GM19468 (cell line): ENCODE measurements at regions not wholly inside any gene's neighbourhood (a gene's known extent, or its start where the extent isn't known, plus 50 kb on each side); places are given as distances from the start of the nearest gene placed in this dataset.
"Not testable (repeated sequence)": the region's sequence is repeated elsewhere in the genome, so short reads cannot be mapped to it uniquely, and the experiment has no call there.

Source experiments
- ATAC-seq: cut with Tn5 transposase; IDR thresholded peaks from one replicate; pipeline ENCODE4 v1.9.1; 2021; ENCODE audit warnings: mild to moderate bottlenecking, moderate library complexity, moderate number of reproducible peaks; ENCODE audit not compliant: unreplicated experiment; ENCODE audit errors: extremely low read depth

DNA sequence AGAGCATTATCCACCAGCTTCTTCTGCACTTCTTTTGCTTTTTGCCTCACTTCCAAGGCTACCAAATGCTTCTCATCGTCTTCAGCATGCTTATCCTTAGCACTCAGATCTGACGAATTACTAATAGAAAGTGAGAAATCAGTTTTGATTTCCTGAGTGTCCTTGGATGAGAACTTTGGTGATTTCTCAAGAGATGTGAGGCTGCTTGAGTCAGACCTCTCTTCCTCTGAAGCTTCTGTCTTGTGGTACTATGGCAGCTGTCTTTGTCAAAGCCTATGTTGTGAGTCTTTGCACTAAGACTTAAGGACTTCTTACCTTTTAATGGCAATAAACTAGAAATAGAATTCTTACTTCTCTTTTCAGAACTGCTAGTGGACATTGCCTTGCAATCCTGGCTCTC is 169.9 kb downstream of the CPE start:
- no peak for ATAC-seq

GRCh38 chr4:165553221-165553810 is 174.5 kb downstream of the CPE start:
- ATAC-seq = no peak

DNA sequence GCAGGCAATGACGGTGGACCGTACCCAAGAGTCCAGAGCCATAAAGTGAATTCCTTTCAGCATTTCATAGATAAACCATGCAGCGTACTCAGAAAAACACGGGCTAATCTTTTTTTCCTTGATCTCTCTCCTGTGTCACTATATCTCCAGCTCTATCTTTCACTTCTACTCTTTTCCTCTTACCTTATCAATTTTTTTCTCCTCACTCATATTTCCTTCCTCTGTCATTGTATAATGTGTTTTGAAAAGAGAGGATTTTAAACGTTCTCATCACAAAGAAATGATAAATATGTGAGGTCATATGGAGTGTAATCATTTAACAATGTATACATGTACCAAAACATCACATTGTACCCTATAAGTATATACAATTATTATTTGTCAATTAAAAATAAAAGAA is 176.5 kb downstream of the CPE start:
- ATAC-seq = no peak

DNA sequence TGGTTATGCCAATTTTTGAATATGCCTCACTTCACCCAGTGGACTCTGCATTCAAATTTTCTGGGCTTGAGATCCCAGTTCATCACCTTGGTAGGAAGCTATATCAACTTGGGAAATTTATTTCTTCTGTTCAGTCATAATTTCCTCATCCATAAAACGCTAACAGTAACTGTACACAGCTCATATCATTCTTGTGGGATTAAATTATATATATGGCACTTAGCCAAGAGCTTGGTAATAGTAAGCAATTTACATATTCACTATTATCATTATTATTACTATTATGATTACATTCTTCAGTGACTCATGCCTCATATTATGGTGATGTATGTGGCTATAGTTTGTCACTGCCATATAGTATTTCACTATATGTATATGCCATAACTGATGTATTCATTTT is 177.6 kb downstream of the CPE start:
- ATAC-seq = no peak

DNA sequence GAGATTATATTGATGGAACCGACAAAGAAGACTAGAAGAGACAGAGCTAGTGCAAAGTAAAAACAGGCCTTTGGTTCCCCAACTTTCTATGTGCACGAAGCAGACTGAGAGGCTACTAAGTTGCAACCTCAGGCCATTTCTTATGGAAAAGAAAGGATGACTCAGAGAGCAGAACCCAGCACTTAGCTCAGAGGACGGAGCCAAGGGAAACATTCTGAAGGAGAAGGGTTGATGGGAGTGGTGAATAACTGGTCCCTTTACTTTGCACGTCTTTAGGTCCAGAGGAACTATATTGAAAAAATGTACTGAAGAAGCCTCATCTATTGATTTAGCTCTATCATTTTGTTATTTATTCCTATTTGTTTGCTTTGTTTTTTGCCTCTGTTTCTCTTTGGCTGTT is 182.1 kb downstream of the CPE start:
- no peak for ATAC-seq

GRCh38 chr4:165563851-165564250 is 185.0 kb downstream of the CPE start:
- ATAC-seq = no peak

DNA sequence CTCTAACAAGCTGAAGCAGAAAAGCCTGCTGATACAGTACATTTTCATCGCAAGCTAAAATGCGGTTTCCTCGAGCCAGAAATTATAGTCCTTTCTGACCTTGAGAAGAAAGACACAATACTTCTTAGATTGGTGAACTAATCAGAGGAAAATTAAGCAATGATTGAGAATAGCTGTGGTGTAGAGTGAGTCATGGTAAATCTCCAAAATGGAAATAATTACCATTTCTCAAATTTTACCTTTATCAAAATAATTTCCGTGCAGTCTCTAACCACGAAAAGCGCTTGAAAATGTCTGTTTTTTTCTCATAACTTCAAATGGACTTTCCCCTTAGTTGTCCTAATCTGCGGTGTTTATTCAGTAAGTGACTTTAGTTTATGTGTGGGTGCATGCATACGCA is 190.2 kb downstream of the CPE start:
- no peak for ATAC-seq

- ATAC-seq = not testable (repeated sequence)
These were observed 192.7 kb downstream of the CPE start for GRCh38 chr4:165571476-165571875.

- no peak for ATAC-seq
These were observed 201.6 kb downstream of the CPE start for GRCh38 chr4:165580351-165580905.

DNA sequence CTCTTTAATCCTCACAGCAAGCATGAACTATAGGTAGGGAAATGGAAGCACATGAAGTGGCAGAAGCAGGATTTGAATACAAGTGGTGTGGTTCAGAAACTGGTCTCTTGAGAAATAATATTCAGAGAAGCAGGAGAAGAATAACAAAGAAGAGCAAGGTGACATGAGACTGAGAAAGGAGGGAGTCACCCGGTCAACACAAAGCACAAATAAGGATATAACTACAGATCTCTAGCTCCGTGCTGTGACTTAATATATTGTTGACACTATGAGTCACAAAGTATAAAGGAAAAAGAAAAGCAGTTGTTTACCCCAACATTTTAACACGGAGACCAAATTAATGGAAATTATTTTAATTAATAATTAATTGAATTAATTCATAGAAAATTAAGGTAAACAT is 204.5 kb downstream of the CPE start:
- no peak for ATAC-seq

GRCh38 chr4:165584916-165585315 is 206.1 kb downstream of the CPE start:
- ATAC-seq = no peak

GRCh38 chr4:165588534-165589315 is 209.9 kb downstream of the CPE start:
- no peak for ATAC-seq

- no peak for ATAC-seq
These were observed 213.6 kb downstream of the CPE start for GRCh38 chr4:165592386-165592785.

DNA sequence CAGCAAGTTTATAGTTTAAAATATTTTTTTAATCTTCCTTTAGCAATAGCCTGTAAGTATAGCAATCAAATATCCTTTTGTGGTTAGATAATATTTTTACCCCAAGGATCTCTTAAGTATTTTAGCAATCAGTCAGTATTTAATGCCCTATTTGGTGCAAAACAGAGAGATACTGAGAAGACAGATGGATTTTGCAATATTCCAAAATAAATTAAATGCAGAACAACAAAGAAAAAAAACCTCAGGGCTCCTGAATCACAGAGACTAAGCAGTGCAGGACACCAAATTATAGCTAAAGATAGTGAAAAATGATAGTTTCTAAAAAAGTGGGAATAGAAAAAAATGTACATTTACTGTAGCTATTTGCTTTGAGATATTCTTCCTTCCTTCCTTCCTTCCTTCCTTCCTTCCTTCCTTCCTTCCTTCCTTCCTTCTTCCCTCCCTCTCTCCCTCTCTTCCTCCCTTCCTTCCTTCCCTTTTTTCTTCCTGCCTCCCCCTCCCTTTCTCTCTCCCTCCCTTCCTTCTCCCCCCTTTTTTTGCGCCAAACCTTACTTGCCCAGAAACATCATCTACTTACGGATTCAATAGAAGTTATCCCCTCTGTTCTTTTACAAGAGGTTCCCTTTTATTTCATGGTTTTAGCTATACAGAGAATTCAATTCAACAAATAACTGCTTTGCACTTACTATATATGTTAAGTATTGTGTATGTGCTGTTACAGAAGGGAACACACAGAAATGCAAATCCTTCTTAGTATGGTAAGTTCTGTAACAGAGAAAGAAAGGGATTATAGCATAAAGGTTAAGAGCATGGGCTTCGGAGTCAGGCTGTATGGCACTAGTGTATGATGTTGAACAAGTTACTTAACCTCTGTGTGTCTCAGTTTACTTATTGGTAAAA is 219.0 kb downstream of the CPE start:
- ATAC-seq = no peak

DNA sequence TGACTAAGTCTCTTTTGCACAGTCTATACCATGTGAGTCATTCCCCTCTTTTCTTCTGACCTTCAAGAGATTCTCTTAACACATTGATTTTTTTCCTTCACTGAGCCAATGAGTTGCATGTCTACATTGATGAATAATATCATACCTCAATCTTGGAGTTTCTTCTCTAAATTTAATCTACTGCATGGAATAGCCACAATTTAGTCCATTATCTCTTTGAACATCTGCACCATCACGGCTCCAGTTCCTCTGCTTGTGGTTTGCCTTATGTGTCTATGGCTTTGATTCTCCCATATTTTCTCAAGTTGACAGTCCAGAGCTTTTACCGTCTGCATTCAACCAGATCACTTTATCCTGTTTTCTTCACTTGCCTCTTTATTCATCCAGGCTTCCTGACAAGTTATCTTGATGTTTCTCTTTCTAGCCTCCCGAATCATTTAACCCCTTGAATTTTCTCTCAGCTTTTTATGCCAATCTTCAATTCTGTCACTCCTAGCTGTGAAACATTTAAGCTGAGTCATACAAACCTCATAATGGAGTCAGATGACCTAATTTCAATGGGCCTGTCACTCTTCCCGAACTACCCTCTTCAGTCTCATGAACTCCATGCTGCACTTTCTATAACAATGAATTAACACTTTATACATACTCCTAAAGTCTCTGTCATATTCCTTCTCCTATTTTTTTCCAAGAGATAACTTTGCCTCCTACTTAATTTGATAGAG is 222.3 kb downstream of the CPE start:
- ATAC-seq = no peak

- no peak for ATAC-seq
These were observed 223.8 kb downstream of the CPE start for GRCh38 chr4:165602621-165603020.

- no peak for ATAC-seq
These were observed 225.4 kb downstream of the CPE start for GRCh38 chr4:165604181-165604580.

- no peak for ATAC-seq
These were observed 227.0 kb downstream of the CPE start for GRCh38 chr4:165605811-165606210.

- no peak for ATAC-seq
These were observed 227.8 kb downstream of the CPE start for GRCh38 chr4:165606465-165607205.
